Thyroid gland (tissue), 4 donors: ENCODE measurements at regions not wholly inside any gene's neighbourhood (a gene's known extent, or its start where the extent isn't known, plus 50 kb on each side); places are given as distances from the start of the nearest gene placed in this dataset.

Experiments
- DNase-seq, 2 donors: peaks; one replicate each; pipeline ENCODE4 v3.0.0-alpha.2; 2019
- H3K27ac ChIP-seq, 3 donors: fragments of 200-600 bp; sonication (generic); 1 replicate in 2 of 3; 2 replicates in 1 of 3; pipeline ENCODE4 v1.5.1; 2016 to 2019; ENCODE audit warnings: mild to moderate bottlenecking in 1 of 3, moderate library complexity in 1 of 3
- H3K27me3 ChIP-seq: fragments of 200-600 bp; sonication (generic); one replicate; pipeline ENCODE4 v1.5.1; 2019
- H3K36me3 ChIP-seq, 2 donors: fragments of 200-600 bp; sonication (generic); one replicate each; pipeline ENCODE4 v1.5.1; 2016 to 2019
- H3K4me1 ChIP-seq, 2 donors: fragments of 200-600 bp; sonication (generic); one replicate each; pipeline ENCODE4 v1.5.1; 2017 to 2019
- H3K4me3 ChIP-seq, 3 donors: fragments of 200-600 bp; sonication (generic); replicated peaks in 1 of 3; 1 replicate in 2 of 3; 2 replicates in 1 of 3; pipeline ENCODE4 v1.5.1; 2016; ENCODE audit warnings: mild to moderate bottlenecking in 1 of 3
- H3K9me3 ChIP-seq: fragments of 200-600 bp; sonication (generic); one replicate; pipeline ENCODE4 v1.5.1; 2017
- POLR2A ChIP-seq, 2 donors: fragments of 450-650 bp; IDR thresholded peaks; one replicate each; pipeline ENCODE4 v1.6.1; 2017; ENCODE audit warnings: antibody characterized with exemption in 2 of 2, mild to moderate bottlenecking in 2 of 2, moderate library complexity in 1 of 2
- WGBS, 2 donors: methylation state at CpG; one replicate each; pipeline ENCODE4 v1.1.5; 2017; 5-methylcytosine and 5-hydroxymethylcytosine counted together
- intact Hi-C: fragments of 100-400 bp; cut with DNase I; formaldehyde crosslinking; loops from one replicate; pipeline ENCODE4 v1.15.1; 2023
- TF ChIP-seq, protein P1 (sequence below), 6 experiments: fragments of 200-600 bp in 3 of 6; fragments of 450-650 bp in 3 of 6; sonication (generic) in 3 of 6; IDR thresholded peaks; one replicate each; pipeline ENCODE4 v1.5.1; 2016 to 2019; ENCODE audit warnings: antibody characterized with exemption in 6 of 6, mild to moderate bottlenecking in 2 of 6, inconsistent platforms in 1 of 6, moderate library complexity in 1 of 6

DNA sequence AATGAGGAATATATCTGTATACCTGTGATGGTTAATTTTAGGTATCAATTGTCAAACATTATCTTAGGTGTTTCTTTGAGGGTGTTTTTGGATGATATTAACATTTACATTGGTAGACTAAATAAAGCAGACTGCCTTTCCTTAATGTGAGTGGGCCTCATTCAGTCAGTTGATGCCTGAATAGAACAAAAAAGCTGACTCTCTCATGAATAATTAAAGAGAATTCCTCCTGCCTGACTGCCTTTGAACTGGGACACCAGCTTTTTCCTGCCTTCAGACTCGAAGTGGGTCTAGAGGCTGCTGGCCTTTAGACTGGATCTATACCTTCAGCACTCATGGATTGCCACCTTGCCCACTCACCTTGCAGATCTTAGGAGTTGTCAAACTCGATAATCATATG, 117.9 kb upstream of the TMEM168 start:
- TF ChIP-seq, protein P1, sequence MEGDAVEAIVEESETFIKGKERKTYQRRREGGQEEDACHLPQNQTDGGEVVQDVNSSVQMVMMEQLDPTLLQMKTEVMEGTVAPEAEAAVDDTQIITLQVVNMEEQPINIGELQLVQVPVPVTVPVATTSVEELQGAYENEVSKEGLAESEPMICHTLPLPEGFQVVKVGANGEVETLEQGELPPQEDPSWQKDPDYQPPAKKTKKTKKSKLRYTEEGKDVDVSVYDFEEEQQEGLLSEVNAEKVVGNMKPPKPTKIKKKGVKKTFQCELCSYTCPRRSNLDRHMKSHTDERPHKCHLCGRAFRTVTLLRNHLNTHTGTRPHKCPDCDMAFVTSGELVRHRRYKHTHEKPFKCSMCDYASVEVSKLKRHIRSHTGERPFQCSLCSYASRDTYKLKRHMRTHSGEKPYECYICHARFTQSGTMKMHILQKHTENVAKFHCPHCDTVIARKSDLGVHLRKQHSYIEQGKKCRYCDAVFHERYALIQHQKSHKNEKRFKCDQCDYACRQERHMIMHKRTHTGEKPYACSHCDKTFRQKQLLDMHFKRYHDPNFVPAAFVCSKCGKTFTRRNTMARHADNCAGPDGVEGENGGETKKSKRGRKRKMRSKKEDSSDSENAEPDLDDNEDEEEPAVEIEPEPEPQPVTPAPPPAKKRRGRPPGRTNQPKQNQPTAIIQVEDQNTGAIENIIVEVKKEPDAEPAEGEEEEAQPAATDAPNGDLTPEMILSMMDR (IDR thresholded peaks at IDR 0.05): no peak
- no peak for TF ChIP-seq POLR2A (IDR thresholded peaks at IDR 0.05)
- H3K9me3 ChIP-seq: no peaks in the 10 kb centered on the region
- H3K27me3 ChIP-seq: no peaks in the 10 kb centered on the region
- H3K4me1 ChIP-seq: no peaks in the 10 kb centered on the region
- H3K27ac ChIP-seq: no peak overlapping the region
- no peak overlapping the region for H3K4me3 ChIP-seq
- no peak for DNase-seq
- WGBS, 2 donors: 84 to 93% methylated on average over 2 of the region's 2 CpGs
- intact Hi-C loops: no loop called here
- no peaks in the 10 kb centered on the region for H3K36me3 ChIP-seq

DNA sequence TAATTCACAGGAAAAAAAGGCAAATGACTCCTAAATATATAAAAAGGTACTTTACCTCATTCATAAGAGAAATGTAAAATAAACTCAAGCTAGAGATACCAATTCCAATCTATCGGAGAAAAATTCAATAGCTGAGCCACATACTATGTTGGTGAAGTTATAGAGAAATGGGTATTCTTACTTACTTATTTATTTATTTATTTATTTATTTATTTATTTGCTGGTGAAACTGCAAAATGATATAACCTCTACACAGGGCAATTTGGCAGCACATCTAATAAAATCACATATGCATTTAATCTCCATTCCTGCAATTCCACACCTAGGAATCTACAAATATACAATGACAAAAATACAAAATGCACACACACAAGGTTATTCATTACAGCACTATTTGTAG, 117.5 kb upstream of the TMEM168 start:
- 95 to 99% methylated on average over 1 of the region's 1 CpG for WGBS, 2 donors
- TF ChIP-seq POLR2A (IDR thresholded peaks at IDR 0.05): no peak
- TF ChIP-seq, protein P1 (IDR thresholded peaks at IDR 0.05): no peak
- no peak overlapping the region for H3K4me3 ChIP-seq
- no peaks in the 10 kb centered on the region for H3K27me3 ChIP-seq
- H3K27ac ChIP-seq: no peak overlapping the region
- H3K9me3 ChIP-seq: no peaks in the 10 kb centered on the region
- intact Hi-C loops: no loop called here
- DNase-seq: no peak
- H3K4me1 ChIP-seq: no peaks in the 10 kb centered on the region
- H3K36me3 ChIP-seq: no peaks in the 10 kb centered on the region

DNA sequence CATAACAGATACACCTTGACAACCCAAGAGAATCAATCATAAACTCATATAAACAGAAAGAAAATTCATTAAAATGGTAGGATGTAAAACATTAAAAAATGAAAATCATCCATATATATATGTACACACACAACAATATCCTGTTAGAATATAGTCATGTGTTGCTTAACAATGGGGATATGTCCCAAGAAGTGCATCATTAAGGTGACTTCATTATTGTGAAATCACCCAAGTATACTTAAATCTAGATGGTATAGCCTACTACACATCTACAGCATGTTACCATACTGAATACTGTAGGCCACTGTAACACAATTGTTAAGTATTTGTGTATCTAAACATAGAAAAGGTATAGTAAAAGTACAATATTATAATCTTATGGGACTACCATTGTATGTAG, 115.8 kb upstream of the TMEM168 start:
- intact Hi-C loops: no loop called here
- no peak overlapping the region for H3K27ac ChIP-seq
- TF ChIP-seq, protein P1 (IDR thresholded peaks at IDR 0.05): no peak
- no peak for TF ChIP-seq POLR2A (IDR thresholded peaks at IDR 0.05)

DNA sequence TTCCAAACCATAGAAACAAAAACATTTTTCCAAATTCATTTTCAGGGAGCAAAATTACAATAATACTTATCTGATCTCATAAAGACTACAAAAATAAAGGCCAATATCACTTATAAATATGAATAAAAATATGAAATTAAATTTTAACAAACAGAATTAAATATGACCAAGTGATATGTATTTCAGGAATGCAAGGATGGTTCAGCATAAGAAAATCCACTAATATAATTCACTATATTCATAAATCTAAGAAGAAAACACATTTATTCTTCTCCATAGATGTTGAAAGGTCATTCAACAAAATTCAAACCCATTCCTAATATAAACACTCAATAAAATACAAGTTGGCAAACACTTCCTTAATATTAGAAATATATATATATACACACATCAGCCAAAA, 115.2 kb upstream of the TMEM168 start:
- TF ChIP-seq POLR2A (IDR thresholded peaks at IDR 0.05): no peak
- TF ChIP-seq, protein P1 (IDR thresholded peaks at IDR 0.05): no peak
- H3K36me3 ChIP-seq: no peaks in the 10 kb centered on the region
- intact Hi-C loops: no loop called here

More for the DNA sequence above, 115.8 kb upstream of the TMEM168 start:
- H3K36me3 ChIP-seq: no peaks in the 10 kb centered on the region
- DNase-seq: no peak
- H3K4me1 ChIP-seq: no peaks in the 10 kb centered on the region
- H3K9me3 ChIP-seq: no peaks in the 10 kb centered on the region
- no peak overlapping the region for H3K4me3 ChIP-seq
- no peaks in the 10 kb centered on the region for H3K27me3 ChIP-seq

DNA sequence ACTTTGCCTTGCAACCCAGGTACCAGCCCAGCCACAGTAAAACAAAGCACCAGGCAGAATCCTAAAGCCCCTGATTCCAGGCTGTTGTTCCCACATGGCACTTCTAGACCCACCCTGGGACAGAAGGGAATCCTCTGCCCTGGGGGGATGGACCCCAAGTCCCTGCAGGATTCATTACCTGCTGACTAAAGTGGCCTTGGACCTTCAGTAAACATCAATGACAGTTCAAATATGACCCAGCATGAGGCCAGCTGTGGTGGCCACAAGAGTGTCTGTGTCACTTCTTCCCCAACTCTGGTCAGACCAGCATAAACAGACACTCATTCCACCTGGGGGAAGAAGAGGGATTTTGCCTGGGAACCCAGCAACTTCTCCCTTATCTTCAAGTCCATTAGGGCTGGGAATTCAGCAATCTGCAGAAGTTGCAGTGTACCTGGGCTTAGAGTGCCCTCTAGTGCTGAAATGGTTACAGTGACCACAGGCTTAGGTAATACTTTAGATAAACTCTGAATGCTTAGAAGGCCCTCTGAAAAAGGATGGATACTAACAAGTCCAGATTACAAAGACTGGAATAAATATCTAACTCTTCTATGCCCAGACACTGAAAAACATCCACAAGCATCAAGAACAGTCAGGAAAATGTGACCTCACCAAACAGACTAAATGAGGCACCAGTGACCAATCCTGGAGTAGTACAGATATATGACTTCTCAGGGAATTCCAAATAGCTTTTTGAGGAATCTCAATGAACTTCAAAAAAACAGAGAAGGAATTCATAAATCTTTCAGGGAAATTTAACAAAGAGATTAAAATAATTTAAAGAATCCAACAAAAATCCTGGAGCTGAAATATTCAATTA, 108.5 kb upstream of the TMEM168 start:
- no peak overlapping the region for H3K27ac ChIP-seq
- peak; percentile 32 to 44 for DNase-seq
- intact Hi-C loops: no loop called here
- no peak overlapping the region for H3K4me3 ChIP-seq
- TF ChIP-seq POLR2A (IDR thresholded peaks at IDR 0.05): no peak
- TF ChIP-seq, protein P1 (IDR thresholded peaks at IDR 0.05): peak in 5 of 6 experiments; percentile 25 to 75 (median 65)
- H3K27me3 ChIP-seq: no peaks in the 10 kb centered on the region
- no peaks in the 10 kb centered on the region for H3K36me3 ChIP-seq
- peaks cover 0 to 11% of the 10 kb centered on the region in 2 donors for H3K4me1 ChIP-seq
- H3K9me3 ChIP-seq: no peaks in the 10 kb centered on the region

More for the DNA sequence above, 115.2 kb upstream of the TMEM168 start:
- no peak overlapping the region for H3K4me3 ChIP-seq
- H3K27ac ChIP-seq: no peak overlapping the region
- H3K9me3 ChIP-seq: no peaks in the 10 kb centered on the region
- H3K4me1 ChIP-seq: no peaks in the 10 kb centered on the region
- no peak for DNase-seq
- no peaks in the 10 kb centered on the region for H3K27me3 ChIP-seq
